ENCODE measurements at regions not wholly inside any gene's neighbourhood (a gene's known extent, or its start where the extent isn't known, plus 50 kb on each side); places are given as distances from the start of the nearest gene placed in this dataset.

- Histone ChIP-seq H3K9me3 (ENCODE audit: control insufficient read depth in 2 of 2, low read length in 2 of 2) (no peaks in the 10 kb centered on the region), H3K36me3 (ENCODE audit: control insufficient read depth, insufficient read depth, low read length) (no peaks in the 10 kb centered on the region), H3K27me3 (ENCODE audit: control insufficient read depth, insufficient read depth, low read length) (no peaks in the 10 kb centered on the region), H3K27ac (ENCODE audit: insufficient read depth, low read length, poor library complexity, severe bottlenecking) (no peak overlapping the region), H3K4me1 (ENCODE audit: control insufficient read depth, insufficient read depth, low read length, poor library complexity, severe bottlenecking) (no peaks in the 10 kb centered on the region), H3K4me3 (ENCODE audit: low read depth, low read length) (no peak overlapping the region)
- peaks cover 12% of the 10 kb centered on the region for H3K27me3 Mint-ChIP-seq
- H3K36me3 Mint-ChIP-seq, result no peaks in the 10 kb centered on the region
- ATAC-seq (ENCODE audit: low read depth in 2 of 2), result no peak
- no peak overlapping the region for H3K4me3 Mint-ChIP-seq
- H3K9me3 Mint-ChIP-seq, result no peaks in the 10 kb centered on the region
- no peak for DNase-seq
- H3K27ac Mint-ChIP-seq, result no peak overlapping the region
- H3K4me1 Mint-ChIP-seq, result no peaks in the 10 kb centered on the region
These were observed 94.0 kb upstream of the IQSEC1 start for GRCh38 chr3:13167064-13167743.

GRCh38 chr3:13166243-13167063 is 93.2 kb upstream of the IQSEC1 start:
- no peak overlapping the region for H3K4me3 Mint-ChIP-seq
- no peaks in the 10 kb centered on the region for H3K4me1 Mint-ChIP-seq
- peaks cover 0 to 2% (median 0%) of the 10 kb centered on the region in 7 donors for H3K9me3 Mint-ChIP-seq
- no peak overlapping the region for H3K27ac Mint-ChIP-seq
- Histone ChIP-seq H3K4me1 (ENCODE audit: control insufficient read depth, insufficient read depth, low read length, poor library complexity, severe bottlenecking) (no peaks in the 10 kb centered on the region), H3K9me3 (ENCODE audit: control insufficient read depth in 2 of 2, low read length in 2 of 2) (no peaks in the 10 kb centered on the region), H3K36me3 (ENCODE audit: control insufficient read depth, insufficient read depth, low read length) (no peaks in the 10 kb centered on the region), H3K27ac (ENCODE audit: insufficient read depth, low read length, poor library complexity, severe bottlenecking) (no peak overlapping the region), H3K4me3 (ENCODE audit: low read depth, low read length) (no peak overlapping the region), H3K27me3 (ENCODE audit: control insufficient read depth, insufficient read depth, low read length) (no peaks in the 10 kb centered on the region)
- no peak for ATAC-seq (ENCODE audit: low read depth in 2 of 2)
- no peak for DNase-seq
- H3K27me3 Mint-ChIP-seq, result peaks cover 12% of the 10 kb centered on the region
- no peaks in the 10 kb centered on the region for H3K36me3 Mint-ChIP-seq

GRCh38 chr3:13165576-13165975 is 92.3 kb upstream of the IQSEC1 start:
- no peaks in the 10 kb centered on the region for H3K36me3 Mint-ChIP-seq
- no peak overlapping the region for H3K27ac Mint-ChIP-seq
- Histone ChIP-seq H3K4me3 (ENCODE audit: low read depth, low read length) (no peak overlapping the region), H3K27ac (ENCODE audit: insufficient read depth, low read length, poor library complexity, severe bottlenecking) (no peak overlapping the region), H3K9me3 (ENCODE audit: control insufficient read depth in 2 of 2, low read length in 2 of 2) (no peaks in the 10 kb centered on the region), H3K36me3 (ENCODE audit: control insufficient read depth, insufficient read depth, low read length) (no peaks in the 10 kb centered on the region), H3K27me3 (ENCODE audit: control insufficient read depth, insufficient read depth, low read length) (no peaks in the 10 kb centered on the region), H3K4me1 (ENCODE audit: control insufficient read depth, insufficient read depth, low read length, poor library complexity, severe bottlenecking) (no peaks in the 10 kb centered on the region)
- no peak overlapping the region for H3K4me3 Mint-ChIP-seq
- H3K9me3 Mint-ChIP-seq, result peaks cover 0 to 2% (median 0%) of the 10 kb centered on the region in 7 donors
- no peaks in the 10 kb centered on the region for H3K4me1 Mint-ChIP-seq
- DNase-seq, result no peak
- ATAC-seq (ENCODE audit: low read depth in 2 of 2), result no peak
- H3K27me3 Mint-ChIP-seq, result peaks cover 12% of the 10 kb centered on the region

DNA sequence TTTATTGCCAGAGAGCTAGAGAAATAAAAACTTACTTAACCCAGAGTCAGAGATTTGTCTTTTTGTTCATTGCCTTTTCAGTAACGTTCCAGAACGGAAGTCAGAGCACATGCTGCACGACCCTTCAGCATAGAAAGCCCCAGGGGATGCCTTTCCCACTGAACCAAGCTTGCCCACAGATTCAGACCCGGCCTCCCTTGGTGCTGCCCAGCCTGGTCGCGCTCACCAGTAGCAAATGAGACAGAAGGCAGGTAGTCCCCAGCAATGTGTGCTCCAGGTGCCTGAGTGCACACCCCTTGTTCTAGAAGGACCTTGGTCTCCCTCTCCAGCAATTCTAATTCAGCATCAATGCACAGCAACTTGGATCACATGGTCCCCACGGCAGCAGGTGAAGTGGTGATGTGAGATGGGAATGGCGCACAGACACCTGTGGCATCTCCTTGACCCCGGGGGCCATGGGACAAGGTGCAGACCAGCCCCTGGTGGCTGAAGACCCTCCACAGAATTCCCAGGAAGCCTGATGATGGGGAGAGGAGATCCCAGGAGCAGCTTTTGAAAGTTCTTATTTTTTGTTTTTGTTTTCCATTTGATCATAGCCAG is 91.8 kb upstream of the IQSEC1 start:
- Mint-ChIP-seq H3K27me3 (peaks cover 12% of the 10 kb centered on the region), H3K27ac (no peak overlapping the region), H3K4me3 (no peak overlapping the region), H3K36me3 (no peaks in the 10 kb centered on the region), H3K9me3 (peaks cover 0 to 2% (median 0%) of the 10 kb centered on the region in 7 donors), H3K4me1 (no peaks in the 10 kb centered on the region)
- no peak overlapping the region for H3K27ac ChIP-seq (ENCODE audit: insufficient read depth, low read length, poor library complexity, severe bottlenecking)
- H3K36me3 ChIP-seq (ENCODE audit: control insufficient read depth, insufficient read depth, low read length), result no peaks in the 10 kb centered on the region
- H3K4me3 ChIP-seq (ENCODE audit: low read depth, low read length), result no peak overlapping the region
- DNase-seq (no peak), ATAC-seq (ENCODE audit: low read depth in 2 of 2) (no peak)
- peaks cover 2% of the 10 kb centered on the region for H3K27me3 ChIP-seq (ENCODE audit: control insufficient read depth, insufficient read depth, low read length)
- H3K4me1 ChIP-seq (ENCODE audit: control insufficient read depth, insufficient read depth, low read length, poor library complexity, severe bottlenecking), result no peaks in the 10 kb centered on the region
- H3K9me3 ChIP-seq (ENCODE audit: control insufficient read depth in 2 of 2, low read length in 2 of 2), result no peaks in the 10 kb centered on the region

- peaks cover 2% of the 10 kb centered on the region for H3K27me3 ChIP-seq (ENCODE audit: control insufficient read depth, insufficient read depth, low read length)
- peaks cover 12% of the 10 kb centered on the region for H3K27me3 Mint-ChIP-seq
- no peak overlapping the region for H3K27ac Mint-ChIP-seq
- H3K4me3 ChIP-seq (ENCODE audit: low read depth, low read length), result no peak overlapping the region
- no peaks in the 10 kb centered on the region for H3K9me3 ChIP-seq (ENCODE audit: control insufficient read depth in 2 of 2, low read length in 2 of 2)
- H3K4me1 ChIP-seq (ENCODE audit: control insufficient read depth, insufficient read depth, low read length, poor library complexity, severe bottlenecking), result no peaks in the 10 kb centered on the region
- H3K9me3 Mint-ChIP-seq, result peaks cover 0 to 2% (median 0%) of the 10 kb centered on the region in 7 donors
- ATAC-seq (ENCODE audit: low read depth in 2 of 2) (no peak), DNase-seq (no peak)
- no peak overlapping the region for H3K4me3 Mint-ChIP-seq
- H3K27ac ChIP-seq (ENCODE audit: insufficient read depth, low read length, poor library complexity, severe bottlenecking), result no peak overlapping the region
- no peaks in the 10 kb centered on the region for H3K4me1 Mint-ChIP-seq
- H3K36me3 Mint-ChIP-seq, result no peaks in the 10 kb centered on the region
- H3K36me3 ChIP-seq (ENCODE audit: control insufficient read depth, insufficient read depth, low read length), result no peaks in the 10 kb centered on the region
These were observed 90.7 kb upstream of the IQSEC1 start for GRCh38 chr3:13163848-13164382.

- ATAC-seq (ENCODE audit: low read depth in 2 of 2), result no peak
- Histone ChIP-seq H3K9me3 (ENCODE audit: control insufficient read depth in 2 of 2, low read length in 2 of 2) (no peaks in the 10 kb centered on the region), H3K27ac (ENCODE audit: insufficient read depth, low read length, poor library complexity, severe bottlenecking) (no peak overlapping the region), H3K4me3 (ENCODE audit: low read depth, low read length) (no peak overlapping the region), H3K4me1 (ENCODE audit: control insufficient read depth, insufficient read depth, low read length, poor library complexity, severe bottlenecking) (no peaks in the 10 kb centered on the region), H3K27me3 (ENCODE audit: control insufficient read depth, insufficient read depth, low read length) (peaks cover 2% of the 10 kb centered on the region), H3K36me3 (ENCODE audit: control insufficient read depth, insufficient read depth, low read length) (no peaks in the 10 kb centered on the region)
- Mint-ChIP-seq H3K27me3 (peaks cover 12% of the 10 kb centered on the region), H3K4me1 (no peaks in the 10 kb centered on the region), H3K36me3 (no peaks in the 10 kb centered on the region), H3K9me3 (peaks cover 0 to 2% (median 0%) of the 10 kb centered on the region in 7 donors), H3K4me3 (no peak overlapping the region), H3K27ac (peak overlapping the region in 1 of 3 donors; percentile 36)
- no peak for DNase-seq
These were observed 89.5 kb upstream of the IQSEC1 start for GRCh38 chr3:13162549-13163320.

DNA sequence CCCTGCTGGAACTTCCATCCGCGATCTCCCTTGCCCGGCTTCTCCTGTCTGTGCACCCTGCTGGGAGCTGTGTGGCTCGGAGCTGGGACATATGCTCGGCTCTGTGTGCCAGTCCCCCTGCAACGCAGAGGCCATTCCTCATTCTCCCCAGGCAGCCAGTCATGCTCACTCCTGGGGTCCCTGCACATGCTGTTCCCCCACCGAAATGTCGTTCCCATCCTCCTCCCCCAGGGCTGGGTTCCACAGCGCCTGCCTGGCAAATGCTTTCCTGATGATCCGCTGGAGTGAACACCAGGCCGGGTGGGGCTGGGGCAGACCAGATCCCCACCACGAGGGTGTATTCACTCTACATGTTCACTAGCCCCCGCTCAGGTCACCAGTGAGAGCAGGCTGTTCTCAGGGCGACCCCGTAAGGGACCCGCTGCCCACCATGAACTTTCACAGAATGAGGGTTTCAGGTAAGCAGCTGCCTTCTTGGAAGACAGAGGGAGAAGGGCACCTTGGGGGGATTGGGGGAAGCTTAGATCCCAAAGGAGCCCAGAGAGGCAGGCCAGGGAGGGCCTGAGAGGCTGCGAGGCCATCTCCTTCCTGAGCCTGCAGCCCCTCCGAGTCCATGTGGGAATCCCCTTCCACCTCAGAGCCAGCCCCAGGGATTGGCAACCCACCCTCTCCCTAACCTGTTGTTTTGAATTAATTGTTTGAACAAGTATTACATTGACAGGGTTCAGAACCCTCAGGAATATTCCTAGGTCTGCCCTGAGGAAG is 88.7 kb upstream of the IQSEC1 start:
- Histone ChIP-seq H3K27ac (ENCODE audit: insufficient read depth, low read length, poor library complexity, severe bottlenecking) (no peak overlapping the region), H3K36me3 (ENCODE audit: control insufficient read depth, insufficient read depth, low read length) (no peaks in the 10 kb centered on the region), H3K27me3 (ENCODE audit: control insufficient read depth, insufficient read depth, low read length) (peaks cover 2% of the 10 kb centered on the region), H3K9me3 (ENCODE audit: control insufficient read depth in 2 of 2, low read length in 2 of 2) (no peaks in the 10 kb centered on the region), H3K4me3 (ENCODE audit: low read depth, low read length) (no peak overlapping the region), H3K4me1 (ENCODE audit: control insufficient read depth, insufficient read depth, low read length, poor library complexity, severe bottlenecking) (no peaks in the 10 kb centered on the region)
- H3K27me3 Mint-ChIP-seq, result peaks cover 9% of the 10 kb centered on the region
- no peaks in the 10 kb centered on the region for H3K4me1 Mint-ChIP-seq
- no peak overlapping the region for H3K4me3 Mint-ChIP-seq
- H3K27ac Mint-ChIP-seq, result no peak overlapping the region
- H3K36me3 Mint-ChIP-seq, result no peaks in the 10 kb centered on the region
- ATAC-seq (ENCODE audit: low read depth in 2 of 2), result no peak
- no peak for DNase-seq
- peaks cover 0 to 2% (median 0%) of the 10 kb centered on the region in 7 donors for H3K9me3 Mint-ChIP-seq
